ENCODE measurements at regions not wholly inside any gene's neighbourhood (a gene's known extent, or its start where the extent isn't known, plus 50 kb on each side); places are given as distances from the start of the nearest gene placed in this dataset.

- H3K36me3 Mint-ChIP-seq (ENCODE audit: unreplicated experiment) = no peaks in the 10 kb centered on the region
- H3K4me3 Mint-ChIP-seq (ENCODE audit: unreplicated experiment) = no peak overlapping the region
- no peak for TF ChIP-seq CTCF (IDR thresholded peaks at IDR 0.05; ENCODE audit: partially characterized antibody, unreplicated experiment)
- H3K27ac Mint-ChIP-seq (ENCODE audit: unreplicated experiment) = no peak overlapping the region
- peaks cover 2% of the 10 kb centered on the region for H3K27me3 Mint-ChIP-seq (ENCODE audit: unreplicated experiment)
- no peak for DNase-seq
- H3K9me3 Mint-ChIP-seq (ENCODE audit: unreplicated experiment) = no peaks in the 10 kb centered on the region
- peaks cover 10% of the 10 kb centered on the region for H3K4me1 Mint-ChIP-seq (ENCODE audit: low read depth, unreplicated experiment)
Measured at GRCh38 chr13:111634410-111634809, 314.0 kb downstream of the TEX29 start.

GRCh38 chr13:111636271-111636670 lies 315.8 kb downstream of the TEX29 start:
- Mint-ChIP-seq H3K27ac (ENCODE audit: unreplicated experiment) (no peak overlapping the region), H3K4me1 (ENCODE audit: low read depth, unreplicated experiment) (peaks cover 3% of the 10 kb centered on the region), H3K9me3 (ENCODE audit: unreplicated experiment) (no peaks in the 10 kb centered on the region), H3K36me3 (ENCODE audit: unreplicated experiment) (no peaks in the 10 kb centered on the region), H3K27me3 (ENCODE audit: unreplicated experiment) (peaks cover 2% of the 10 kb centered on the region), H3K4me3 (ENCODE audit: unreplicated experiment) (no peak overlapping the region)
- TF ChIP-seq CTCF (IDR thresholded peaks at IDR 0.05; ENCODE audit: partially characterized antibody, unreplicated experiment) = no peak
- no peak for DNase-seq

- TF ChIP-seq CTCF (IDR thresholded peaks at IDR 0.05; ENCODE audit: partially characterized antibody, unreplicated experiment) = no peak
- DNase-seq = no peak
- no peaks in the 10 kb centered on the region for H3K36me3 Mint-ChIP-seq (ENCODE audit: unreplicated experiment)
- H3K9me3 Mint-ChIP-seq (ENCODE audit: unreplicated experiment) = no peaks in the 10 kb centered on the region
- H3K4me1 Mint-ChIP-seq (ENCODE audit: low read depth, unreplicated experiment) = peaks cover 3% of the 10 kb centered on the region
- H3K4me3 Mint-ChIP-seq (ENCODE audit: unreplicated experiment) = no peak overlapping the region
- H3K27me3 Mint-ChIP-seq (ENCODE audit: unreplicated experiment) = peaks cover 2% of the 10 kb centered on the region
- H3K27ac Mint-ChIP-seq (ENCODE audit: unreplicated experiment) = no peak overlapping the region
Measured at GRCh38 chr13:111636804-111637203, 316.4 kb downstream of the TEX29 start.

GRCh38 chr13:111637365-111637764 lies 316.9 kb downstream of the TEX29 start:
- no peaks in the 10 kb centered on the region for H3K9me3 Mint-ChIP-seq (ENCODE audit: unreplicated experiment)
- peaks cover 2% of the 10 kb centered on the region for H3K27me3 Mint-ChIP-seq (ENCODE audit: unreplicated experiment)
- no peak overlapping the region for H3K27ac Mint-ChIP-seq (ENCODE audit: unreplicated experiment)
- DNase-seq = no peak
- peaks cover 3% of the 10 kb centered on the region for H3K4me1 Mint-ChIP-seq (ENCODE audit: low read depth, unreplicated experiment)
- TF ChIP-seq CTCF (IDR thresholded peaks at IDR 0.05; ENCODE audit: partially characterized antibody, unreplicated experiment) = no peak
- no peak overlapping the region for H3K4me3 Mint-ChIP-seq (ENCODE audit: unreplicated experiment)
- H3K36me3 Mint-ChIP-seq (ENCODE audit: unreplicated experiment) = no peaks in the 10 kb centered on the region

- H3K27me3 Mint-ChIP-seq (ENCODE audit: unreplicated experiment) = no peaks in the 10 kb centered on the region
- H3K36me3 Mint-ChIP-seq (ENCODE audit: unreplicated experiment) = no peaks in the 10 kb centered on the region
- no peaks in the 10 kb centered on the region for H3K9me3 Mint-ChIP-seq (ENCODE audit: unreplicated experiment)
- no peak for TF ChIP-seq CTCF (IDR thresholded peaks at IDR 0.05; ENCODE audit: partially characterized antibody, unreplicated experiment)
- H3K27ac Mint-ChIP-seq (ENCODE audit: unreplicated experiment) = no peak overlapping the region
- DNase-seq = no peak
- H3K4me3 Mint-ChIP-seq (ENCODE audit: unreplicated experiment) = no peak overlapping the region
- peaks cover 1% of the 10 kb centered on the region for H3K4me1 Mint-ChIP-seq (ENCODE audit: low read depth, unreplicated experiment)
Measured at GRCh38 chr13:111638233-111638632, 317.8 kb downstream of the TEX29 start.

All from glutamatergic neuron (in vitro differentiated cells).